COLO668 (cell line): ENCODE measurements at regions not wholly inside any gene's neighbourhood (a gene's known extent, or its start where the extent isn't known, plus 50 kb on each side); places are given as distances from the start of the nearest gene placed in this dataset.
A peak's percentile ranks its signal among the peaks of the same experiment; 100 is the strongest.
"Not testable (repeated sequence)": the region's sequence is repeated elsewhere in the genome, so short reads cannot be mapped to it uniquely, and the experiment has no call there.

Experiments
- DNase-seq: peaks from one replicate; lab custom pipeline; 2025; ENCODE audit not compliant: unreplicated experiment; lab: John Stamatoyannopoulos, UW

GRCh38 chr12:73906757-73907156 lies 630.9 kb upstream of the ATXN7L3B start:
- no peak for DNase-seq

- DNase-seq, result no peak
Measured at GRCh38 chr12:73935817-73936216, 601.8 kb upstream of the ATXN7L3B start.

GRCh38 chr12:73947326-73948026 lies 590.2 kb upstream of the ATXN7L3B start:
- DNase-seq, result no peak

- DNase-seq, result no peak
Measured at GRCh38 chr12:73950507-73950906, 587.1 kb upstream of the ATXN7L3B start.

GRCh38 chr12:73951956-73952703 lies 585.5 kb upstream of the ATXN7L3B start:
- DNase-seq, result no peak

GRCh38 chr12:73964641-73965040 lies 573.0 kb upstream of the ATXN7L3B start:
- DNase-seq, result no peak

- no peak for DNase-seq
Measured at GRCh38 chr12:73973486-73973885, 564.1 kb upstream of the ATXN7L3B start.

- DNase-seq, result no peak
Measured at GRCh38 chr12:73984552-73984951, 553.1 kb upstream of the ATXN7L3B start.

- no peak for DNase-seq
Measured at GRCh38 chr12:73991138-73991537, 546.5 kb upstream of the ATXN7L3B start.

GRCh38 chr12:73998894-73999293 lies 538.7 kb upstream of the ATXN7L3B start:
- no peak for DNase-seq

GRCh38 chr12:74015118-74015517 lies 522.5 kb upstream of the ATXN7L3B start:
- no peak for DNase-seq

GRCh38 chr12:74016324-74016723 lies 521.3 kb upstream of the ATXN7L3B start:
- not testable (repeated sequence) for DNase-seq

GRCh38 chr12:74018849-74019248 lies 518.8 kb upstream of the ATXN7L3B start:
- no peak for DNase-seq

GRCh38 chr12:74021937-74022336 lies 515.7 kb upstream of the ATXN7L3B start:
- DNase-seq, result peak; percentile 33

- no peak for DNase-seq
Measured at GRCh38 chr12:74031045-74031444, 506.6 kb upstream of the ATXN7L3B start.

- DNase-seq, result no peak
Measured at GRCh38 chr12:74033531-74033930, 504.1 kb upstream of the ATXN7L3B start.

GRCh38 chr12:74039138-74039537 lies 498.5 kb upstream of the ATXN7L3B start:
- not testable (repeated sequence) for DNase-seq

GRCh38 chr12:74043343-74043742 lies 494.3 kb upstream of the ATXN7L3B start:
- DNase-seq, result no peak

GRCh38 chr12:74049348-74049747 lies 488.3 kb upstream of the ATXN7L3B start:
- DNase-seq, result no peak

GRCh38 chr12:74051848-74052247 lies 485.8 kb upstream of the ATXN7L3B start:
- DNase-seq, result no peak

- DNase-seq, result no peak
Measured at GRCh38 chr12:74066476-74066875, 471.2 kb upstream of the ATXN7L3B start.

- no peak for DNase-seq
Measured at GRCh38 chr12:74071182-74071581, 466.5 kb upstream of the ATXN7L3B start.

GRCh38 chr12:74076918-74077317 lies 460.7 kb upstream of the ATXN7L3B start:
- DNase-seq, result no peak
